Brain microvascular endothelial cell (primary cell): ENCODE measurements at regions not wholly inside any gene's neighbourhood (a gene's known extent, or its start where the extent isn't known, plus 50 kb on each side); places are given as distances from the start of the nearest gene placed in this dataset.

Experiments
- DNase-seq: peaks from one replicate; pipeline ENCODE4 v3.0.0-alpha.2; 2020
- H3K27ac ChIP-seq: fragments of 250-450 bp; sonication (Bioruptor Pico); 2 replicates; pipeline ENCODE4 v1.5.1; 2020; ENCODE audit warnings: mild to moderate bottlenecking, moderate library complexity
- H3K27me3 ChIP-seq: fragments of 250-450 bp; sonication (Bioruptor Pico); replicated peaks from 2 replicates; pipeline ENCODE4 v1.5.1; 2020; ENCODE audit warnings: mild to moderate bottlenecking
- H3K36me3 ChIP-seq: fragments of 250-450 bp; sonication (Bioruptor Pico); replicated peaks from 2 replicates; pipeline ENCODE4 v1.5.1; 2020; ENCODE audit warnings: mild to moderate bottlenecking
- H3K4me3 ChIP-seq: 2 replicates; pipeline ENCODE4 v1.5.1; 2011; ENCODE audit warnings: low read depth, mild to moderate bottlenecking, control low read depth, low read length, moderate library complexity
- CTCF ChIP-seq: IDR thresholded peaks from 2 replicates; pipeline ENCODE4 v1.5.1; 2011; ENCODE audit warnings: low read depth, mild to moderate bottlenecking, moderate library complexity, low read length, control low read depth, inconsistent platforms; ENCODE audit errors: missing control alignments
- in situ Hi-C: cut with HindIII; loops from 2 replicates; pipeline ENCODE4 v1.10.0; 2017; ENCODE audit warnings: low sequenced_read_pairs, low pct_ligation_motif_present

GRCh38 chr11:31960126-31960525, 130.7 kb upstream of the RCN1 start:
- Histone ChIP-seq H3K27me3 (no peaks in the 10 kb centered on the region), H3K27ac (no peak overlapping the region), H3K4me3 (no peak overlapping the region), H3K36me3 (no peaks in the 10 kb centered on the region)
- DNase-seq, result no peak
- in situ Hi-C loops, result no loop called here
- TF ChIP-seq CTCF, result no peak

- Histone ChIP-seq H3K36me3 (no peaks in the 10 kb centered on the region), H3K27ac (no peak overlapping the region), H3K27me3 (no peaks in the 10 kb centered on the region), H3K4me3 (no peak overlapping the region)
- in situ Hi-C loops, result no loop called here
- TF ChIP-seq CTCF, result no peak
- no peak for DNase-seq
Measured at GRCh38 chr11:31959716-31960115, 131.2 kb upstream of the RCN1 start.

- in situ Hi-C loops, result no loop called here
- Histone ChIP-seq H3K27ac (no peak overlapping the region), H3K36me3 (no peaks in the 10 kb centered on the region), H3K4me3 (no peak overlapping the region), H3K27me3 (no peaks in the 10 kb centered on the region)
- peak; percentile 96 for TF ChIP-seq CTCF
- peak; percentile 41 for DNase-seq
Measured at GRCh38 chr11:31958076-31958735, 132.7 kb upstream of the RCN1 start.

- Histone ChIP-seq H3K36me3 (no peaks in the 10 kb centered on the region), H3K27me3 (no peaks in the 10 kb centered on the region), H3K4me3 (no peak overlapping the region), H3K27ac (no peak overlapping the region)
- in situ Hi-C loops, result no loop called here
- no peak for TF ChIP-seq CTCF
- no peak for DNase-seq
Measured at GRCh38 chr11:31957674-31958073, 133.2 kb upstream of the RCN1 start.

GRCh38 chr11:31956310-31956709, 134.6 kb upstream of the RCN1 start:
- Histone ChIP-seq H3K4me3 (no peak overlapping the region), H3K27ac (no peak overlapping the region), H3K27me3 (no peaks in the 10 kb centered on the region), H3K36me3 (no peaks in the 10 kb centered on the region)
- DNase-seq, result peak; percentile 18
- TF ChIP-seq CTCF, result no peak
- in situ Hi-C loops, result no loop called here

- Histone ChIP-seq H3K4me3 (no peak overlapping the region), H3K27me3 (no peaks in the 10 kb centered on the region), H3K36me3 (no peaks in the 10 kb centered on the region), H3K27ac (no peak overlapping the region)
- TF ChIP-seq CTCF, result no peak
- no peak for DNase-seq
- in situ Hi-C loops, result no loop called here
Measured at GRCh38 chr11:31955838-31956237, 135.0 kb upstream of the RCN1 start.
